ENCODE measurements at regions not wholly inside any gene's neighbourhood (a gene's known extent, or its start where the extent isn't known, plus 50 kb on each side); places are given as distances from the start of the nearest gene placed in this dataset.

DNA sequence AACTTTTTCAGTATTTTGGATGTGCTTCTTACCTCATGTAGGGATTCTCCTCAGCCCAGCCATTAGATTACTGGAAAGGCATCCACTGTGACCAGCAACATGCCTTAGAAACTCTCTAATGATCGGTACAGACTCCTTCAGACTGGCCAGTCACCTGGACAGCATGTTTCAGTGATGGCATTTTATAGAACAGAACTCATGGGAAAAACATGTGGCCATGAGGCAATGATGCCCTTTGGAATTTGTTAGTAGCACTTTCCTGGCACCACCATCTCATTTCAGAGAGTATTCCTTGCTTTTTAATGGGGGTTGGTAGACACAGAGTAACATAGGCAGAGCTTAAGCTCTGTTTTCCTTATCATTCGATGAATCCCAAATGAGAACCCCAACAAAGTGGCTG lies 72.1 kb upstream of the FAM98A start:
- TF ChIP-seq, protein P1, sequence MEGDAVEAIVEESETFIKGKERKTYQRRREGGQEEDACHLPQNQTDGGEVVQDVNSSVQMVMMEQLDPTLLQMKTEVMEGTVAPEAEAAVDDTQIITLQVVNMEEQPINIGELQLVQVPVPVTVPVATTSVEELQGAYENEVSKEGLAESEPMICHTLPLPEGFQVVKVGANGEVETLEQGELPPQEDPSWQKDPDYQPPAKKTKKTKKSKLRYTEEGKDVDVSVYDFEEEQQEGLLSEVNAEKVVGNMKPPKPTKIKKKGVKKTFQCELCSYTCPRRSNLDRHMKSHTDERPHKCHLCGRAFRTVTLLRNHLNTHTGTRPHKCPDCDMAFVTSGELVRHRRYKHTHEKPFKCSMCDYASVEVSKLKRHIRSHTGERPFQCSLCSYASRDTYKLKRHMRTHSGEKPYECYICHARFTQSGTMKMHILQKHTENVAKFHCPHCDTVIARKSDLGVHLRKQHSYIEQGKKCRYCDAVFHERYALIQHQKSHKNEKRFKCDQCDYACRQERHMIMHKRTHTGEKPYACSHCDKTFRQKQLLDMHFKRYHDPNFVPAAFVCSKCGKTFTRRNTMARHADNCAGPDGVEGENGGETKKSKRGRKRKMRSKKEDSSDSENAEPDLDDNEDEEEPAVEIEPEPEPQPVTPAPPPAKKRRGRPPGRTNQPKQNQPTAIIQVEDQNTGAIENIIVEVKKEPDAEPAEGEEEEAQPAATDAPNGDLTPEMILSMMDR (IDR thresholded peaks at IDR 0.05) = no peak
- TF ChIP-seq POLR2A (IDR thresholded peaks at IDR 0.05) = no peak

Measured in right lobe of liver (tissue), 4 donors.